ENCODE measurements at regions not wholly inside any gene's neighbourhood (a gene's known extent, or its start where the extent isn't known, plus 50 kb on each side); places are given as distances from the start of the nearest gene placed in this dataset.
"Not testable (repeated sequence)": the region's sequence is repeated elsewhere in the genome, so short reads cannot be mapped to it uniquely, and the experiment has no call there.

DNA sequence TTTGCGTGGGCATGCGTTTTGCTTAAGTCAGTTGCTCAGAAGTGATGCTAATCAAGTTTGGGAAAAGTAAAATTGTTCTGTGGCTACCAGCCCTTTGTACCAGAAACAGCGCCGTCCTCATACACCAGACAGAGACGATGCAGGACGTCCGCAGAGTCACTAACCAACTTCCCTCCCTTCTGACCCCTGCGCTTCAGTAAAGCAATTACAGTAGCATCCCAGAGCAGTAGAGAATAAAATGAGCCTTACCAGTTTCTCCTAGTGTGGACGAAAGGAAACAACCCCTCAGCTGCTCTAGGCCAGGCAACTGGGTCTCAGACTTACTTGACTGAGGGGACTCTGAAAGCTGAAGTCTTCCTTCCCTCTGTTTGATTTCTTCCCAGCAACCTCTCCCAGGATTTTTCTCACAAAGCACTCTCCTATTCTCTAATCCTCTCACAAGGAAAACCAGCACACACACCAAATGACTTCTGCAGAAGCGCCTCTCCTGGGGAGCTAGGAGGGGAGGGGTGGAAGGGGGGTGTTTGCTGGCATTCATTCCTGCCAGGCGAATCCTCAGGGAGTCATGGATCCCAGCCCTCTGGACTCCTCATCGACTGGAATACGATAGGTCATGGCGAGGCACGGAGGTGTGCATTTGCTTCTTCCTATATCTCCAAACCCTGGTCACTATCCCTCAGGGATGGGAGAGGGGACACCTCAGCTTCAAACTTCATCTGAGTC lies 56.0 kb upstream of the MID1 start:
- DNase-seq: peak; percentile 57

DNA sequence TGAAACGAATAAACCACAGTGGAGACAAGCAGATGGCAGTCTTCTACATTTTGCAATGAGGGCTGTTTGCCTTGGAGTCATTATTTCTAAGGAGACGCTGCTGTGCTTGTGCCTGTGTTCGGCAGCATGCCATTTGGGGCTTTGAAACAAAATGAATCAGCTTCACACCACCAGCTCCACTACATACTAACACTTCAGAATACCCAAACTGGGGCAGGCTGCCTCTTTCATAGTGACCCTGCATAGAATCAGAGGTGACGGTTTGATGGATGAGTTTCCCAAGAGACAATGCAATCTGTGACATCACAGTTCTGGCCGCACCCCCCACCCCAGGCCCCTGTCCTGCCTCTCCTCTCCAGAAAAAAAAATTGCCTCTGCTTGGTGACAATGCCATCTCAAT lies 57.1 kb upstream of the MID1 start:
- peak; percentile 57 for DNase-seq

DNA sequence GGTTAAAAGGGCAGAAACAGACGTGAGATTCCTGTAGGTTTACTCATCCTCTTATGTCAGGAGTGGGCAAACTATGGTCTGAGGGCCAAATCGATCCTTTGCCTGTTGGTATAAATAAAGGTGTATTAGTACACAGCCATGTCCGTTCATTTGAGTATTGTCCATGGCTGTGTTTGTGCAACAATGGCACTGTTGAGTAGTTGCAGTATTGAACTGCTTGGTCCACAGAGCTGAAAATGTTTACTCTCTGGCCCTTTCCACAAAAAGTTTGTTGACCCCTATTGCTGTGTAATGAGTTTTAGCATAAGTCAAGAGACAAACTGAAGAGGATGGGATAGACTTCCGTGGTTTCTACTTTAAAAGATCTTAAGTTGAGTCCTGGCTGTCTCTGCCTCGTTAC lies 59.0 kb upstream of the MID1 start:
- no peak for DNase-seq

DNA sequence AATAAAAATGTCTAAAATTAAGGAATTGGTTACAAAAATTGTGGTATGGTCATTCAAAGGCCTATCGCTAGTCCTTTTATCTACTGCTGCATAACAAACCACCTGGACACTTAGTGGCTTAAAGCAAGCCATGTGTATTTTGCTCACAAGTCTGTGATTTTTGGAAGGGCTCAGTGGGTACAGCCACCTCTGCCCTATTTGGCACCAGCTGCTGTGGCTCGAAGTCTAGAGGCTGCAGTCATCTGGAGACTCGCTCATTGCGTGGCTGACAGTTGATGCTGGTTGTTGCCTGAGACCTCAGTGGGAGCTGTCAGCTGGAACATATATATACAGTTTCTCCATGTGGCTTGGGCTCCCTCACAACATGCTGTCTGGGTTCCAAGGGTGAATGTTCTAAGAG lies 60.8 kb upstream of the MID1 start:
- no peak for DNase-seq

DNA sequence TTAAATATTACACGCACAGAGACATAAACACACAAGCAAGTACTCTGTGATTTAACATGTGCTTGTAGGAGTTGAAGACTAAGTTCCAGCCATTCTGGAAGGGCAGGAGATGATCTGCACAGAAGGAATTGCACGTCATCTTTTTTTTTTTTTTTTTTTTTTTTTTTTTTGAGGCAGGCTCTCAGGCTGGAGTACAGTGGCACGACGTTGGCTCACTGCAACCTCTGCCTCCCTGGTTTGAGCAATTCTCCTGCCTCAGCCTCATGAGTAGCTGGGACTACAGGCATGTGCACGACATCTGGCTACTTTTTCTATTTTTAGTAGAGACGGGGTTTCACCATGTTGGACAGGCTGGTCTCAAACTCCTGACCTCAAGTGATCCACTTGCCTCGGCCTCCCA lies 63.2 kb upstream of the MID1 start:
- DNase-seq: not testable (repeated sequence)

DNA sequence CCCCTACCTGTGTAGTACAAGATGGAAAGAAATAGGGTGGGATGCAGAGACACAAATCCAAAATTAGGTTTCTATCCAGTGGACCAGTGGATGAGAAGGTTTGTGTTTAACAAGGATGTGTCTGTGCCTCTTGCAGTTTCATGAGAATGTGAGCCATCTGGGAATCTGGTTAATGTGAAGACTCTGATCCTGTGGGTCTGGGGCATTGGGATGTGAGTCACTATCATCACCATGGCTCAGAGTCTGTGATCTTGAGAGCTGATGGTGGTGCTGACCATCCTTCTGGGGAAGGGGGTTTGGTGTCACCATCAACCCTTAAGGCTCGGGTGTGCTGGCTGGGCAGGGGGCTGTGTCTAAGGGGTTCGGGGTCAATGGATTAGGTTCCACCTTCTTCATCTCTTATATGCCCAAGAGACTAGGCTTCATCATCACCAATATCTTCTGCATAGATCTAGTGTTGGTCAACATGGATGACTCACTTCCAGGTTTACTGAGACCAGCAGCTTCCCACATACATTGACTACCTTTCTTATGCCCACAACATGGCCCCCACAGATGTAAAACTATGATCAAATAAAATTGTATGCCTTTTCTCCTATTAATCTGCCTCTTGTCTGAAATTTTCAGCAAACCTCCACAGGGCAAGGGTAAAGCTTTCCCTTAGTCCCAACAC lies 65.7 kb upstream of the MID1 start:
- peak; percentile 54 for DNase-seq

DNA sequence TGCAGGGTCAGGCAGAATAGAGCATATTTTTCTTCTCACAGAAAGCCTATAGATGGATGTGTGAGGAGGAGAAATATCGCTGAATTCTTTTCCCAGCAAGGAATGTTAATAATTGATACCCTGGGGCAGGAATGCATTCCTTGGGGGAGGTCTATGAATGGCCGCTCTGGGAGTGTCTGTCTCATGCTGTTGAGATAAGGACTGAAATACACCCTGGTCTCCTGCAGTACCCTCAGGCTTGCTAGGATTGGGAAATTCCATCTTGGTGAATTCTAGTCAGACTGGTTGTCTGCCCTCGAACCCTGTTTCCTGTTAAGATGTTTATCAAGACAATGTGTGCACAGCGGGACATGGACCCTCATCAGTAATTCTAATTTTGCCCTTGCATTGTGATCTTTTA lies 71.4 kb upstream of the MID1 start:
- DNase-seq: peak; percentile 59

DNA sequence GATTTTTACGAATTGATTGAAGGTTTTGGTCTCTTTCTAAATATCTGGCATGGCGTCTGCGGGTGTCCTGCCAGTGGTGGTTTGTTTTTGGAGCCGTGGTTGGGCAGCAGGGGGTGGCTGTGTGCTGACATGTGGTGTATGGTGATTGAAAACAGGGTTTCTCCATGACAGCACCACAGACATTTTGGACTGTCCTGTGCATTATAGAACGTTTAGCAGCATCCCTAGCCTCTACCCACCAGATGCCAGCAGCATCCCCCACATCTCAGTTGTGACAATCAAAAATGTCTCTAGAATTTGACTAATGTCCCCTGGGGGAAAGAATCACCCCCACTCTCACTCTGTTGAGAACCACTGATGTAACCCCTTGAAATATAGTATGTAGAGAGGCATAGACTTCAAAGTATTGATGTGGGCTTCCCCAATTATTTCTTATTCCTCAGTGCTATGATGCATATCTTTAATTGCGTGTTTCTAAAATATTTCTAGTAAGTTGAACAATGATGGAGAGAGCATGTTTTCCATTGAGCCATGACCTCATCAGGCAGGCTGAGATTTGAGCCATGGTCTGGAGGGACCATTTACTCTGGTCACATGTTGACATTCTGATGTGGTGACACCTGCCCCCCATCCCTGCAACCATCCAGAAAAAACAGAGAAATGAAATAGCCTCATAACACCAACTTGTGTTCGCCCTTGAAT lies 77.4 kb upstream of the MID1 start:
- no peak for DNase-seq

DNA sequence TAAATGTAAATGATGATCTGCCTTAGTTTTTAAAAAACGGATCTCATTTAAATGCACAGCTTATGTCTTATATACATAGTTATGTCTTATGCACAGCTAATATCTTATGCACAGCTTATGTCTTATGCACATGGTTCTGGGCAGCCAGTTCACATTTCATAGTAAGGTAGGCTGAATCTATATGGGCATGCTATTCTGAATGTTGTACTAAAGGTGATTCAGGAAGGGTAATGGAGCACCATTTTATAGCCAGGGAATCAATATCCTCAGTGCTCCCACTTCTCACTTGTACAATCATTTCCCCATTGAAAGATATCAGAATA lies 77.9 kb upstream of the MID1 start:
- no peak for DNase-seq

DNA sequence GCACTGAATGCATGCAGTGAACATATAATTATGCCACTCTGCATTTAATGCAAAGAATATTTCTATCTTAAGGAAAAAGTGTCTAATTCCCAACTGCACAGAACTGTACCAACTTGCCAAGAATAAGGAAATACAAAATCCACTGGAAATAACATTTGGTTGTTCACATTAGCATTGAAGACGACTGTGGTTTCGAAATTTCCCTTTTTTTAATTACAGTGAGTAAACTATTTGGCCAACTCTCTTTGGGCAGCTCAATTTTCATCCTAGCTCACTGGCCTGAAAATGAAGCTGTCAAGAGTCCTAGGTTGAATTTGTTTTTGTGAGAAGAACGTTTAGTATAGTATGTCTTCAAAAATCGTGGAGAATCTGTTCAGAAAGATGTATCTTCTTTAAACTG lies 81.6 kb upstream of the MID1 start:
- DNase-seq: no peak

DNA sequence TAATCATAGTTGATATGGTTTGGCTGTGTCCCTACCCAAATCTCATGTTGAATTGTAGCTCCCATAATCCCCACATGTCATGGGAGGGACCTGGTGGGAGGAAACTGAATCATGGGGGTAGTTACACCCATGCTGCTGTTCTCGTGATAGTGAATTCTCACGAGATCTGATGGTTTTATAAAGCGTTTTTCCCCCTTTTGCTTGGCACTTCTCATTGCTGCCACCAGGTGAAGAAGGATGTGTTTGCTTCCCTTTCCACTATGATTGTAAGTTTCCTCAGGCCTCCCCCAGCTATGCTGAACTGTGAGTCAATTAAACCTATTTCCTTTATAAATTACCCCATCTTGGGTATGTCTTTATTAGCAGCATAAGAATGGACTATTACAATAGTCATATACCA lies 86.0 kb upstream of the MID1 start:
- DNase-seq: not testable (repeated sequence)

DNA sequence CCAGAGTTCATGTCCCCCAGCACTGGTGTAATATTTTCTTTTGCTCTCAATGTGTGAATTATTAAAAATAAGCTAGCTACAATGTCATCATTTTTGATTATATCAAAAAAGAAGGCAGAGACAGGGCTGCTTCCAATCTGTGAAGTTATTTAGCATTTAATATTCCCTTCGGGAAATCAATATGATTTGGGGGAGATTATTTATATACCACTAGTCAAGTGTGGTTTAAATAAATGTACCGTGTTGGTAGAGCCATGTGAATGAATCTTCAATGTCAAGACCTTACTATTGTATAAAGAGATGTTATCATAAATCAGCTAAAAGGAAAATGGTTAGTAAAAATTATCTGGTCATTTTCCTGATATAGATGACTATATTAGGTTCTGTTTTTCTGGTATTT lies 87.4 kb upstream of the MID1 start:
- DNase-seq: no peak

DNA sequence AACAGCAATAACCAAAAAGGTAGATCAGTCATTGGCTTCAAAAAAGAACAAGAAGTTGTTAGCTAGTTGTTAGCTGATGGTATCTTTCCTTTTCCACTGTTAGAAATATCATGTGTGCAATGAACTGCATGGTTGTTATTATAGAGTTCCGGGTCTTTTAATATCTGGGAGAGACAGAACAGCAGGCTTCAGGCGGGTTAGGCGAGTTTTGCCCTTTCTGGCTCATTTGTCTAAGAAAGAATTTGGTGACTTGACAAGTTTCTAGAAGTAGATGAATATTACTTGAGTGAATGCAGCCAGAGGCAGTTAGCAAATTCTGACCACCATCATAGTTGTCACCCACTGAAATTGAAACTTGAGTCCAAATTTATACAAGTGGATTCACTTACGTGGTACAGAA lies 88.9 kb upstream of the MID1 start:
- DNase-seq: no peak

DNA sequence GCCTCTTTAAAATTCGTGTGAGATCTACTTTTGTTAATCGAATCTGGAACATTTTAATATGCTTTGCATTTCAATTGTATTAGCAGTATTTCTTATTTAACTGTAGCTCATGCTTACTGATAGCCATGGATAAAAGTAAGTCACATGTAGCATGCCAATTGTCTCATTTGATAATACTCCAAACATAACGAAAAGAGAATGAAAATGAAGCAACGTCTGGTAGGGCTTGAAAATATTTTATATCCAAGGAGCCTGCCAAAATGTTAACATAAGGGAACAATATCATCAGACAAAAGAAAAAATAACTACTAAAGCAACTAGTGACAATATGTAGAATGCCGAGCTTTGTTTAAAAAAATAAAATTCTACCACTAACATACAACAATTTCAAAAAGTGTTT lies 94.1 kb upstream of the MID1 start:
- DNase-seq: no peak

DNA sequence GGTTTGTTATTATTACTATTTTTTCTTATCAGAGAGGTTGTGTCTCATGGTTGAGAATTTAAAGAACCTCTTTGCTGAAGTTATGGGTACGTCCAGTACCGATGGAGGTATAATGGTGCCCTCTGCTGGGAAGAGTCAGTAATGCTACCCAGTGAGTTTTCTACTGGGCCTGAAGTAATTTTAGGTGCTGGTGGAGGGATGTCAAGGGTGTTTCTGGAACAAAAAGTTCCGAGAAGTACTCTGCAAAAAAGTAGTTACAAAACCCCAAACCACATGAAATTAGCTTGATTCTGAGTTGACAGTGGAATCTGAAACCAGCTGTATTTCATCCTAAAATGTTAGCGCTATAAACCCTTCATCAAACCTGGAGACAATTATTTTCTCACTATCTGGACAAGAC lies 102.5 kb upstream of the MID1 start:
- peak; percentile 60 for DNase-seq

DNA sequence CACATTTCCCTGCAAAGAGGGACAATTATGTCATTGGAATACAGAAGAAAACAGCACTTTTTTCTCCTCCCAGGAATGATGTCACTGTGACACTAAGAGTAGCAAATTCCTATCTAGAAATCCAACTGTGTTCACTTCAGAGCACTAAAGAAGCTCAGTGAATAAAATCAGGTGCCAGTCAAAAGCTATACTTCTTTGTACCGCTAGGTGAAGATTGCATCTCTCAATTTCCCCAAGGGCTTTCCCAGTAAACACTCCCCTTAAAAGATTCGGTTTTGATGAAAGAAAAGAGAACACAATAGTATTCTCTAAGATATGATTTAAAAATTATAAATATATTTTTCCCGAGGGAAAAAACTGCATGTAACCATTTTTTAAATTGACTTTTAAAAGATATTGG lies 104.7 kb upstream of the MID1 start:
- DNase-seq: no peak

DNA sequence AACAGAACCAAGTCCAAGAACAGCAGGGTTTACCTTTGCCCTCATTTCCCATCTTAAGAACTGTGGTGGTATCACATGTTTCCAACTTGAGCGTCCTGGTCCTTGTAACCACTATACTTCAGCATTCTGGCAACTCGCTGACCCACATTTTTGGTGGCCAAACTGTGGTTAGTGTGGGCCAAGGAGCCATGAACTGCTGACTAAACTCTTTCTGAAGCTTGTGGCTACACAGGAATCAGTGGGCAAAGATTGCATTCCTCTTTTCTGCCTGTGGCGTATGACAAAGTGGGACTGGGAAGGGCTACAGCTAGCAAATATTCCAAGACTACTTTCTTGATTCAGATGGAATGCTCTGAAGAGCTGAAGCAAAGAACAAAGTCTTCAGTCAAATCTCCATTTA lies 106.3 kb upstream of the MID1 start:
- DNase-seq: peak; percentile 70

DNA sequence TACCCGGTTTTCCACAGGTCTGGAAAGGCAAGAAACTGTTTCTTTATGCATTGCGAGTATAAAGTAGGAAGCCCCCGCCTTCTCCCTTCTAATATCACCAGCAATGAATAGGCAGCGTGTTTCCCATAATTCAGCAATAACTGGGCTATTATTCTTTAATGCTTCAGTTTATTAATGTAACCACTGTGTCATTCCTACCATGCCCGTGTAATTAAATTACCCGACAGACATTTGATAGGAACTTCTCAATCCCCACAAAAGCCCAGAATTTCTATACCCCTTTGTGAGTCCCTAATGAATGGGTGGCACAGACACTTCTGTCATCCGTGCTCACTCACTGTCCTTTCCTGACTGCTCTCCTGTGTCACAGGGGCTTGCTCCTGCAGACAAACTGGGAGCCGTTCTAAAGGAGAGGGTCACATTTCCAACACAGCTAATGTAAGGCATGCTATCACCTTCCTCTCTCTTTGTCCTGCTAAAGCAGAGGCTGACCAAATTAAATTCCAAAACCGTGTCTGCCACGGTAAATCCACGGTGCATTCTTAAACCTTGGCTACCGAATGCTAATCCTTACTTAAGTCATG lies 108.5 kb upstream of the MID1 start:
- DNase-seq: no peak

DNA sequence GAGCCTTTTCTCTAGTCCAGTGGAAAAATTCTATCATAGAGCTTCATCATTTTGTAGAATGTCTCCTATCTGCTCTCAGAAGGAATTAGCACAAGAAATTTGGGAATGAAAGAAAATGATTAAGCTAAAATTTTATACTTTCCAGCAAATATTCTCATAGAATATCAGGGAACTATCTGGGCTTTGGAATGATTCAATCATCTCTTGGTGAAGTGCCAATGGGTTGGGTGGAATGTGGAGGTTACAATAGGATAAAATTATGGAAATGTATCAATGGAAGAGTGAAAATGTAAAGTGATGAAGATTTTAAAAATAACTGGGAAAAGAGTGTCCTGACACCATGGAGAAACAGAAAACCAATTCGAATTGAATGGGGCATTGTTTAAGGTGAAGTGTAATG lies 119.0 kb upstream of the MID1 start:
- no peak for DNase-seq

DNA sequence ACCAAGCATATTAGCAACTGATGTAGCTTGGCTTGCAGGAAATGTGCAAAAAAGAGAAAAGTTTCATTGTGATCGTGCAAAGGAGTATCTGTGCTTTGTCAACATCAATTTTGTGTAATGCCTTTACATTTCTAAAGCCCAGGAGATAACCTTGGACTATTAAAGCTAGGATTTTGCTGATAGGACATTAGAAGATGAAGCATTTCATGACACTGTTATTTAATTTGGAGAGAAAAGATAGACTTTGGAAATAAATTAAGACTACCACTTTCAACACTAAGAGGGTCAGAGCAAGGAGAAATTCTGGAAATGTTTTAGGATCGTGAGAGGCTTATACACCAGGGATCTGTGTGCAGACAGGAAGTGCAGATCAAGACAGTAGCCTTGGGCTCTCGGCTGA lies 120.6 kb upstream of the MID1 start:
- no peak for DNase-seq

DNA sequence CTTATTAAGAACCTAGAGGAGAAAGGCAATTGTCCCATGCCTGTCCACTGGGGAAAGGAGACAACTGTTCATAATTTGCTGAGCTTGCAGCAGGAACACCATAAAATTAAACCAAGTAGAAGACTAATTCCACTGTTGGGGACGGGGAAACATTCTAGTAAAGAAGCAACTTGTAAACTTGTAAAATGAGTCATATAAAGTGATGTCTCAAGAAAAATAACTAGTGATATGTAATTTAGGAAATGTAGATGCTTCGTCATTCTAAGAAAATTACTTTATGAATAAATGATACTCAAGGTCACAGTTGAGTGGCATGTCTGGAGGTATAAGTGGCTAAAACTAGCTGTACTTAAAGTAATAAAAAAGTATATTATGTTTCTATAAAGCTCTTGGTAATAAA lies 121.2 kb upstream of the MID1 start:
- no peak for DNase-seq

DNA sequence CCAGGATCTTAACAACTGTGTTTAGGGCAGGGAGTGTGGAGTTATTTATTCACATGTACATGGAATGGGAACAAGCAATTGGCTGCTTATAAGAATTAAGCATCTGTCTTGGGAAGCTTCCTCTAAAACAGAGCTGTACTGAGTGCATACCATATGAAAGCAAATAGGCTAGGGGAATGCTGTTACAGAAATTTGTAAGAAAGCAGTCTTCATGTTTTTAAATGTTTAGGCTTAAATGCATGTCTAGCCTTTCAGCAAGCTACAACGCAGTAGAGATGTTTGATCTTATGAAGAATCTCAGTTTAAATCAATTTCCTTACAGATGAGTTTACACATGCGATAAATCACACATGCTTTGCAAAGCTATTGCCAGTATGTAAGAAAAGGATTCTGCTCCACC lies 123.1 kb upstream of the MID1 start:
- DNase-seq: no peak

DNA sequence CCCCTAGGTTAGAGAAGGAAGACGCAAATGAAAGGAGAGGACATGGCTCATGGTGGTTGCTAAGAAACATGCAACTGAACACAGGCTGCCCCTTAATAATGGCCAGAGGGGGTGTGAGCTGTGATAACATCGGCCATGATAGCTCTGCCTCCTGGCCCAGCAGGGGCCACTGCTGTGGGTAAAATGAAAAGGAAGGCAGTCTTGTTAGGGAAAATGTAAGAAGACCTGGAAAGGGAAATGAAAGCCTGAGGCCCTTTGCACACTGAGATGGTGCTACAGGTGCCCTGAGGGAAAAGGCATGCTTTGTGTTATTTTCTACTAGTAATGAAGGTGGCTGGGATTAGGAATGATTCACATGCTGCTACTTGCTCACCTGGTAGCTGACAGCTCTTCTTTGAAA lies 123.6 kb upstream of the MID1 start:
- DNase-seq: peak; percentile 81

DNA sequence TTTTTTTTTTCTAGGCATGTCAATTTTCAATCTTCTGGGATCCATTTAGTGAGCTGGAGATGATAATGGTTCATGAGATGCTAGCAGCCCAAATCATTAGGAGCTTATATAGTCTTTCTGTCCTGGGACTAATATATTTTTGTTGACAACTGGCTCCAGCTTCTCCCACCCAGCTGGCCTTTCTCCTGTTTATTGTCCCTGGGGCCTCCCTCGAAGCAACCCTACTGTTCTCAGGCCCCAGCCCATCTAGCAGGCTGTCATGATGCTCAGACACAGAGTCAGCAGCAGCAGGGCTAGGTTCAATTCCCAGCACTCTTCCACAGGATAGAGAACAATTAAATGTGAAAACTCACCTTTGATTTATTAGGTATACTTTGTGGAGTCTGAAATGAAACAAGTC lies 127.6 kb upstream of the MID1 start:
- no peak for DNase-seq

All from islet precursor cell (in vitro differentiated cells).